ENCODE measurements at regions not wholly inside any gene's neighbourhood (a gene's known extent, or its start where the extent isn't known, plus 50 kb on each side); places are given as distances from the start of the nearest gene placed in this dataset.

- no peak for TF ChIP-seq BRD4 (CRISPR knock-in tag; IDR thresholded peaks at IDR 0.05)
- no peak for TF ChIP-seq GATAD1 (CRISPR knock-in tag; IDR thresholded peaks at IDR 0.05)
- TF ChIP-seq, protein P1, sequence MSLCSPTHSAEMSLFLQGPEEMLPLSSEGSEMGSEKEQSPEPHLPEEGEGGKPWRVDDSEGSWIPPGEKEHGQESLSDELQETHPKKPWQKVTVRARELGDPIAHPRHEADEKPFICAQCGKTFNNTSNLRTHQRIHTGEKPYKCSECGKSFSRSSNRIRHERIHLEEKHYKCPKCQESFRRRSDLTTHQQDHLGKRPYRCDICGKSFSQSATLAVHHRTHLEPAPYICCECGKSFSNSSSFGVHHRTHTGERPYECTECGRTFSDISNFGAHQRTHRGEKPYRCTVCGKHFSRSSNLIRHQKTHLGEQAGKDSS (CRISPR knock-in tag; IDR thresholded peaks at IDR 0.05; ENCODE audit: borderline replicate concordance, low read depth), result no peak
- TF ChIP-seq, protein P2, sequence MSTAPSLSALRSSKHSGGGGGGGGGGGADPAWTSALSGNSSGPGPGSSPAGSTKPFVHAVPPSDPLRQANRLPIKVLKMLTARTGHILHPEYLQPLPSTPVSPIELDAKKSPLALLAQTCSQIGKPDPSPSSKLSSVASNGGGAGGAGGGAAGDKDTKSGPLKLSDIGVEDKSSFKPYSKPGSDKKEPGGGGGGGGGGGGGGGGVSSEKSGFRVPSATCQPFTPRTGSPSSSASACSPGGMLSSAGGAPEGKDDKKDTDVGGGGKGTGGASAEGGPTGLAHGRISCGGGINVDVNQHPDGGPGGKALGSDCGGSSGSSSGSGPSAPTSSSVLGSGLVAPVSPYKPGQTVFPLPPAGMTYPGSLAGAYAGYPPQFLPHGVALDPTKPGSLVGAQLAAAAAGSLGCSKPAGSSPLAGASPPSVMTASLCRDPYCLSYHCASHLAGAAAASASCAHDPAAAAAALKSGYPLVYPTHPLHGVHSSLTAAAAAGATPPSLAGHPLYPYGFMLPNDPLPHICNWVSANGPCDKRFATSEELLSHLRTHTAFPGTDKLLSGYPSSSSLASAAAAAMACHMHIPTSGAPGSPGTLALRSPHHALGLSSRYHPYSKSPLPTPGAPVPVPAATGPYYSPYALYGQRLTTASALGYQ (CRISPR knock-in tag; IDR thresholded peaks at IDR 0.05), result no peak
- no peak for TF ChIP-seq TCF12 (IDR thresholded peaks at IDR 0.05)
- no peak for TF ChIP-seq TCF12 (CRISPR knock-in tag; IDR thresholded peaks at IDR 0.05)
- TF ChIP-seq CTCF (CRISPR knock-in tag; IDR thresholded peaks at IDR 0.05), result no peak
- no peak for TF ChIP-seq MAX (IDR thresholded peaks at IDR 0.05)
- no peak for TF ChIP-seq ZNF792 (CRISPR knock-in tag; IDR thresholded peaks at IDR 0.05)
- TF ChIP-seq, protein P3, sequence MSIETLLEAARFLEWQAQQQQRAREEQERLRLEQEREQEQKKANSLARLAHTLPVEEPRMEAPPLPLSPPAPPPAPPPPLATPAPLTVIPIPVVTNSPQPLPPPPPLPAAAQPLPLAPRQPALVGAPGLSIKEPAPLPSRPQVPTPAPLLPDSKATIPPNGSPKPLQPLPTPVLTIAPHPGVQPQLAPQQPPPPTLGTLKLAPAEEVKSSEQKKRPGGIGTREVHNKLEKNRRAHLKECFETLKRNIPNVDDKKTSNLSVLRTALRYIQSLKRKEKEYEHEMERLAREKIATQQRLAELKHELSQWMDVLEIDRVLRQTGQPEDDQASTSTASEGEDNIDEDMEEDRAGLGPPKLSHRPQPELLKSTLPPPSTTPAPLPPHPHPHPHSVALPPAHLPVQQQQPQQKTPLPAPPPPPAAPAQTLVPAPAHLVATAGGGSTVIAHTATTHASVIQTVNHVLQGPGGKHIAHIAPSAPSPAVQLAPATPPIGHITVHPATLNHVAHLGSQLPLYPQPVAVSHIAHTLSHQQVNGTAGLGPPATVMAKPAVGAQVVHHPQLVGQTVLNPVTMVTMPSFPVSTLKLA (IDR thresholded peaks at IDR 0.05), result no peak
- no peak for TF ChIP-seq BRCA1 (CRISPR knock-in tag; IDR thresholded peaks at IDR 0.05)
- TF ChIP-seq, protein P4, sequence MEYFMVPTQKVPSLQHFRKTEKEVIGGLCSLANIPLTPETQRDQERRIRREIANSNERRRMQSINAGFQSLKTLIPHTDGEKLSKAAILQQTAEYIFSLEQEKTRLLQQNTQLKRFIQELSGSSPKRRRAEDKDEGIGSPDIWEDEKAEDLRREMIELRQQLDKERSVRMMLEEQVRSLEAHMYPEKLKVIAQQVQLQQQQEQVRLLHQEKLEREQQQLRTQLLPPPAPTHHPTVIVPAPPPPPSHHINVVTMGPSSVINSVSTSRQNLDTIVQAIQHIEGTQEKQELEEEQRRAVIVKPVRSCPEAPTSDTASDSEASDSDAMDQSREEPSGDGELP (IDR thresholded peaks at IDR 0.05; ENCODE audit: borderline replicate concordance, low read depth), result no peak
- no peak for TF ChIP-seq CHD2 (IDR thresholded peaks at IDR 0.05; ENCODE audit: low read depth, low read length)
- TF ChIP-seq POLR2A (IDR thresholded peaks at IDR 0.05; ENCODE audit: insufficient read depth in 1 of 2, low read depth in 2 of 2, low read length in 2 of 2), result no peak
- TF ChIP-seq SIN3B (IDR thresholded peaks at IDR 0.05; ENCODE audit: low read length), result no peak
These were observed 144.0 kb upstream of the PJA1 start for GRCh38 chrX:69309074-69309792.

All from HepG2 (cell line).